22Rv1 (cell line): ENCODE measurements at regions not wholly inside any gene's neighbourhood (a gene's known extent, or its start where the extent isn't known, plus 50 kb on each side); places are given as distances from the start of the nearest gene placed in this dataset.

ENCODE experiments used
- CTCF ChIP-seq: fragments of 450-650 bp; IDR thresholded peaks from 2 replicates; pipeline ENCODE4 v1.5.1; 2017; ENCODE audit warnings: mild to moderate bottlenecking
- ZFX ChIP-seq: fragments of 450-650 bp; IDR thresholded peaks from 2 replicates; pipeline ENCODE4 v1.6.1; 2017; ENCODE audit warnings: antibody characterized with exemption, borderline replicate concordance

GRCh38 chr13:107582171-107582570 lies 633.2 kb downstream of the LIG4 start:
- TF ChIP-seq CTCF (no peak), ZFX (no peak)
